GM18499 (cell line): ENCODE measurements at regions not wholly inside any gene's neighbourhood (a gene's known extent, or its start where the extent isn't known, plus 50 kb on each side); places are given as distances from the start of the nearest gene placed in this dataset.

Experiments used
- ATAC-seq: cut with Tn5 transposase; IDR thresholded peaks from one replicate; pipeline ENCODE4 v1.9.1; 2021; ENCODE audit warnings: moderate number of reproducible peaks; ENCODE audit not compliant: insufficient read depth, unreplicated experiment

GRCh38 chr18:39524370-39524769 lies 1958.8 kb upstream of the CELF4 start:
- ATAC-seq = no peak

- ATAC-seq = no peak
Measured at GRCh38 chr18:39523281-39523680, 1957.7 kb upstream of the CELF4 start.

GRCh38 chr18:39521164-39521563 lies 1955.6 kb upstream of the CELF4 start:
- ATAC-seq = no peak

- ATAC-seq = no peak
Measured at GRCh38 chr18:39519741-39520140, 1954.1 kb upstream of the CELF4 start.

GRCh38 chr18:39515299-39515698 lies 1949.7 kb upstream of the CELF4 start:
- ATAC-seq = no peak

GRCh38 chr18:39513186-39513585 lies 1947.6 kb upstream of the CELF4 start:
- no peak for ATAC-seq

- no peak for ATAC-seq
Measured at GRCh38 chr18:39506581-39507330, 1941.2 kb upstream of the CELF4 start.

GRCh38 chr18:39500306-39500705 lies 1934.7 kb upstream of the CELF4 start:
- ATAC-seq = no peak

GRCh38 chr18:39497821-39498220 lies 1932.2 kb upstream of the CELF4 start:
- ATAC-seq = no peak

GRCh38 chr18:39496986-39497385 lies 1931.4 kb upstream of the CELF4 start:
- no peak for ATAC-seq

- ATAC-seq = no peak
Measured at GRCh38 chr18:39494211-39494896, 1928.8 kb upstream of the CELF4 start.

- ATAC-seq = no peak
Measured at GRCh38 chr18:39491408-39491807, 1925.8 kb upstream of the CELF4 start.

- no peak for ATAC-seq
Measured at GRCh38 chr18:39489431-39489830, 1923.8 kb upstream of the CELF4 start.

- no peak for ATAC-seq
Measured at GRCh38 chr18:39487932-39488331, 1922.3 kb upstream of the CELF4 start.

GRCh38 chr18:39486268-39486667 lies 1920.7 kb upstream of the CELF4 start:
- no peak for ATAC-seq

GRCh38 chr18:39485696-39486095 lies 1920.1 kb upstream of the CELF4 start:
- no peak for ATAC-seq

GRCh38 chr18:39481281-39481680 lies 1915.7 kb upstream of the CELF4 start:
- no peak for ATAC-seq

- ATAC-seq = no peak
Measured at GRCh38 chr18:39480494-39481195, 1915.0 kb upstream of the CELF4 start.

- ATAC-seq = no peak
Measured at GRCh38 chr18:39464006-39464405, 1898.4 kb upstream of the CELF4 start.

GRCh38 chr18:39462436-39462835 lies 1896.8 kb upstream of the CELF4 start:
- no peak for ATAC-seq

GRCh38 chr18:39460136-39460535 lies 1894.5 kb upstream of the CELF4 start:
- ATAC-seq = no peak
